H1 (cell line): ENCODE measurements at regions not wholly inside any gene's neighbourhood (a gene's known extent, or its start where the extent isn't known, plus 50 kb on each side); places are given as distances from the start of the nearest gene placed in this dataset.
"Not testable (repeated sequence)": the region's sequence is repeated elsewhere in the genome, so short reads cannot be mapped to it uniquely, and the experiment has no call there.

Experiments
- EZH2 ChIP-seq: fragments of 200-600 bp; sonication (generic); IDR thresholded peaks from 2 replicates; pipeline ENCODE4 v1.7.1; 2012; ENCODE audit warnings: low read depth, mild to moderate bottlenecking, moderate library complexity, low read length, inconsistent platforms; ENCODE audit not compliant: severe bottlenecking
- POLR2A ChIP-seq, 2 experiments: IDR thresholded peaks; 1 replicate in 1 of 2; 2 replicates in 1 of 2; pipeline ENCODE4 v1.6.1; 2011; ENCODE audit warnings: low read depth in 2 of 2, low read length in 2 of 2, mild to moderate bottlenecking in 2 of 2; ENCODE audit errors: control extremely low read depth in 1 of 2
- TF ChIP-seq, protein P1 (sequence below): IDR thresholded peaks from 2 replicates; pipeline ENCODE4 v1.6.1; 2011; ENCODE audit warnings: low read depth, mild to moderate bottlenecking, low read length; ENCODE audit not compliant: insufficient read depth
- TF ChIP-seq, protein P2 (sequence below), 3 experiments: IDR thresholded peaks; 1 replicate in 2 of 3; 2 replicates in 1 of 3; pipeline versions ENCODE4 v1.5.1 to v1.6.1; 2011; ENCODE audit warnings: low read length in 3 of 3, mild to moderate bottlenecking in 3 of 3, inconsistent platforms in 2 of 3, low read depth in 1 of 3, moderate library complexity in 1 of 3; ENCODE audit not compliant: insufficient read depth in 1 of 3; ENCODE audit errors: control extremely low read depth in 1 of 3

DNA sequence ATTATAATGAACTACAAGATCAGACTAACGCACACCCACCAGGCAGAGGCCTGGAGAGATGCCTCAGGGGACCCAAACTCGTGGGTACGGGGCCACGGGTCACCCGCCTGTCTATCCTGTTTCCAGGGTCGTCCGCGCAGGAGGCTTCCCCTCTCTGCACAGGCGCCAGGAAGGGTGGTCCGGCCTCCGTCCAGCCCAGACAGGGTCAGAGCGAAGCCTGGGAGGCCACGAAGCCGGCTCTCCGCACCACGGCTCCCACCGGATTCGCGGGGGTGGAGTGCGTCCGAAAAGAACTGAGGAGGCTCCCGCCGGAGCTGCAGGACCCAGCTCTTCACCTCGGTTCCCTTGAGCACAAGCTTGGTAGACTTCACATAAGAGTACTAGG lies 1425.9 kb downstream of the FOXD4L5 start:
- TF ChIP-seq, protein P1, sequence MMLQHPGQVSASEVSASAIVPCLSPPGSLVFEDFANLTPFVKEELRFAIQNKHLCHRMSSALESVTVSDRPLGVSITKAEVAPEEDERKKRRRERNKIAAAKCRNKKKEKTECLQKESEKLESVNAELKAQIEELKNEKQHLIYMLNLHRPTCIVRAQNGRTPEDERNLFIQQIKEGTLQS = not testable (repeated sequence)
- TF ChIP-seq POLR2A (IDR thresholded peaks at IDR 0.05; ENCODE audit: control extremely low read depth in 1 of 2, low read depth in 2 of 2, low read length in 2 of 2); EZH2: not testable (repeated sequence)
- TF ChIP-seq, protein P2, sequence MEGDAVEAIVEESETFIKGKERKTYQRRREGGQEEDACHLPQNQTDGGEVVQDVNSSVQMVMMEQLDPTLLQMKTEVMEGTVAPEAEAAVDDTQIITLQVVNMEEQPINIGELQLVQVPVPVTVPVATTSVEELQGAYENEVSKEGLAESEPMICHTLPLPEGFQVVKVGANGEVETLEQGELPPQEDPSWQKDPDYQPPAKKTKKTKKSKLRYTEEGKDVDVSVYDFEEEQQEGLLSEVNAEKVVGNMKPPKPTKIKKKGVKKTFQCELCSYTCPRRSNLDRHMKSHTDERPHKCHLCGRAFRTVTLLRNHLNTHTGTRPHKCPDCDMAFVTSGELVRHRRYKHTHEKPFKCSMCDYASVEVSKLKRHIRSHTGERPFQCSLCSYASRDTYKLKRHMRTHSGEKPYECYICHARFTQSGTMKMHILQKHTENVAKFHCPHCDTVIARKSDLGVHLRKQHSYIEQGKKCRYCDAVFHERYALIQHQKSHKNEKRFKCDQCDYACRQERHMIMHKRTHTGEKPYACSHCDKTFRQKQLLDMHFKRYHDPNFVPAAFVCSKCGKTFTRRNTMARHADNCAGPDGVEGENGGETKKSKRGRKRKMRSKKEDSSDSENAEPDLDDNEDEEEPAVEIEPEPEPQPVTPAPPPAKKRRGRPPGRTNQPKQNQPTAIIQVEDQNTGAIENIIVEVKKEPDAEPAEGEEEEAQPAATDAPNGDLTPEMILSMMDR (IDR thresholded peaks at IDR 0.05; ENCODE audit: control extremely low read depth in 1 of 3, insufficient read depth in 1 of 3, low read depth in 1 of 3, low read length in 3 of 3) = not testable (repeated sequence)
